NB4 (cell line): ENCODE measurements at regions not wholly inside any gene's neighbourhood (a gene's known extent, or its start where the extent isn't known, plus 50 kb on each side); places are given as distances from the start of the nearest gene placed in this dataset.

Experiments used
- CTCF ChIP-seq: IDR thresholded peaks from one replicate; pipeline ENCODE4 v1.5.1; 2012; ENCODE audit warnings: low read depth, low read length
- MAX ChIP-seq: IDR thresholded peaks from 2 replicates; pipeline ENCODE4 v1.6.1; 2011; ENCODE audit warnings: low read depth, low read length
- MYC ChIP-seq: IDR thresholded peaks from 2 replicates; pipeline ENCODE4 v1.6.1; 2011; ENCODE audit warnings: low read depth, low read length
- POLR2A ChIP-seq: IDR thresholded peaks from 2 replicates; pipeline ENCODE4 v1.6.1; 2011; ENCODE audit warnings: mild to moderate bottlenecking; ENCODE audit not compliant: insufficient read length; ENCODE audit errors: extremely low read depth

DNA sequence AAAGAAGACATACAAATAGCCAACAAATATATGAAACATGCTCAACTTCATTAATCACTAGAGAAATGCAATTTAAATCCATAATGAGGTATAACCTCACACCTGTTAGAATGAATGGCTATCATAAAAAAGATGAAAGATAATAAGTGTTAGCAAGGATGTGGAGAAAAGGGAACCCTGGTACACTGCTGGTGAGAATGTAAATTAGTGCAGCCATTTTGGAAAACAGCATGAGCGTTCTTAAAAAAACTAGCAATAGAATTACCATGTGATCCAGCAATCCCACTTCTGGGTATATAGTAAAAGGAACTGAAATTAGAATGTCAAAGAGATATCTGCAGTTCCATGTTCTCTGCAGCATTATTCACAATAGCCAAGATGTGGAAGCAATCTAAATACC lies 64.2 kb upstream of the CEP78 start:
- TF ChIP-seq CTCF: no peak
- TF ChIP-seq POLR2A: no peak
- TF ChIP-seq MAX: no peak
- TF ChIP-seq MYC: no peak
